ENCODE measurements at regions not wholly inside any gene's neighbourhood (a gene's known extent, or its start where the extent isn't known, plus 50 kb on each side); places are given as distances from the start of the nearest gene placed in this dataset.

DNA sequence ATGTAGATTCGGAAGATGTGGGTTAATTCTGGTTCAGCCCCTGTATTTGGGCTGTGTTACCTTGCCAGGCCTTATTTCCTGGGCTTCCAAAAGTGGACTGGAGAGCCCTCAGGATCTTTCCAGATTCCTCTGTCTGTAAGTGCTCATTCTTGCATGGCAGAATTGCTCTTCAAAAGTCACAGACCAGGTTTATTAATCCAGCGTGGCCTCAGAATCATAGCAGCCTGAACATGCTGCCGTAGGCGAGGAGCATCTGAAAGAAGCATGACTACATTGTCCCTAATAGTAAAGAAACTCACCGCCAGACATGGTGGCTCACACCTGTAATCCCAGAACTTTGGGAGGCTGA is 307.8 kb downstream of the GADD45G start:
- no peak overlapping the region for H3K27ac Mint-ChIP-seq (ENCODE audit: unreplicated experiment)
- DNase-seq (ENCODE audit: low spot score): no peak
- H3K27me3 Mint-ChIP-seq (ENCODE audit: unreplicated experiment): peaks cover 3% of the 10 kb centered on the region
- H3K36me3 Mint-ChIP-seq (ENCODE audit: low read depth, unreplicated experiment): no peaks in the 10 kb centered on the region
- H3K4me3 Mint-ChIP-seq (ENCODE audit: unreplicated experiment): no peak overlapping the region
- TF ChIP-seq, protein P1, sequence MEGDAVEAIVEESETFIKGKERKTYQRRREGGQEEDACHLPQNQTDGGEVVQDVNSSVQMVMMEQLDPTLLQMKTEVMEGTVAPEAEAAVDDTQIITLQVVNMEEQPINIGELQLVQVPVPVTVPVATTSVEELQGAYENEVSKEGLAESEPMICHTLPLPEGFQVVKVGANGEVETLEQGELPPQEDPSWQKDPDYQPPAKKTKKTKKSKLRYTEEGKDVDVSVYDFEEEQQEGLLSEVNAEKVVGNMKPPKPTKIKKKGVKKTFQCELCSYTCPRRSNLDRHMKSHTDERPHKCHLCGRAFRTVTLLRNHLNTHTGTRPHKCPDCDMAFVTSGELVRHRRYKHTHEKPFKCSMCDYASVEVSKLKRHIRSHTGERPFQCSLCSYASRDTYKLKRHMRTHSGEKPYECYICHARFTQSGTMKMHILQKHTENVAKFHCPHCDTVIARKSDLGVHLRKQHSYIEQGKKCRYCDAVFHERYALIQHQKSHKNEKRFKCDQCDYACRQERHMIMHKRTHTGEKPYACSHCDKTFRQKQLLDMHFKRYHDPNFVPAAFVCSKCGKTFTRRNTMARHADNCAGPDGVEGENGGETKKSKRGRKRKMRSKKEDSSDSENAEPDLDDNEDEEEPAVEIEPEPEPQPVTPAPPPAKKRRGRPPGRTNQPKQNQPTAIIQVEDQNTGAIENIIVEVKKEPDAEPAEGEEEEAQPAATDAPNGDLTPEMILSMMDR (IDR thresholded peaks at IDR 0.05; ENCODE audit: unreplicated experiment): no peak
- no peaks in the 10 kb centered on the region for H3K9me3 Mint-ChIP-seq (ENCODE audit: unreplicated experiment)
- H3K4me1 Mint-ChIP-seq (ENCODE audit: unreplicated experiment): peaks cover 19% of the 10 kb centered on the region

DNA sequence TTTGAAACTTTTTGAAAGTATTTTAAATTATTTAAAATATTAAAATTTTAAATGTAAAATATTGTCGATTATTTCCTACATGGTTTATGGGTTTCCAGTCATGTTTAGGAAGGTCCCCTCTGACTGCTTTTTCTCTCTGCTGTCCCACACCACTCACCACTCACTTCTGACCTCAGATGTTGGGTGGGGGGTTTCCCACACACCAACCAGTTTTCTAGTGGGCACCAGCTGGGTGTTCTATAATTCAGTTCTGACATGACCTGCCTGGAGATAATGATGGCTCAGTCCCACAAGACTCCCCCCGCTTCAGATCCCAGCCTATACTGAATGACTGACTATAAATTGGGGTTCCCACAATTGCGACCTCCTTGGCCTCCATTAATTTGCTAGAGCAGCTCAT is 310.4 kb downstream of the GADD45G start:
- Mint-ChIP-seq H3K4me3 (ENCODE audit: unreplicated experiment) (no peak overlapping the region), H3K27me3 (ENCODE audit: unreplicated experiment) (peaks cover 5% of the 10 kb centered on the region), H3K9me3 (ENCODE audit: unreplicated experiment) (no peaks in the 10 kb centered on the region), H3K4me1 (ENCODE audit: unreplicated experiment) (peaks cover 28% of the 10 kb centered on the region), H3K36me3 (ENCODE audit: low read depth, unreplicated experiment) (no peaks in the 10 kb centered on the region), H3K27ac (ENCODE audit: unreplicated experiment) (no peak overlapping the region)
- no peak for DNase-seq (ENCODE audit: low spot score)
- TF ChIP-seq, protein P1 (IDR thresholded peaks at IDR 0.05; ENCODE audit: unreplicated experiment): no peak

- no peaks in the 10 kb centered on the region for H3K9me3 Mint-ChIP-seq (ENCODE audit: unreplicated experiment)
- no peaks in the 10 kb centered on the region for H3K36me3 Mint-ChIP-seq (ENCODE audit: low read depth, unreplicated experiment)
- peaks cover 5% of the 10 kb centered on the region for H3K27me3 Mint-ChIP-seq (ENCODE audit: unreplicated experiment)
- TF ChIP-seq, protein P1 (IDR thresholded peaks at IDR 0.05; ENCODE audit: unreplicated experiment): no peak
- H3K4me3 Mint-ChIP-seq (ENCODE audit: unreplicated experiment): no peak overlapping the region
- H3K4me1 Mint-ChIP-seq (ENCODE audit: unreplicated experiment): peaks cover 25% of the 10 kb centered on the region
- DNase-seq (ENCODE audit: low spot score): no peak
- H3K27ac Mint-ChIP-seq (ENCODE audit: unreplicated experiment): peak overlapping the region; percentile 61
Observed at GRCh38 chr9:89916001-89916597, 311.3 kb downstream of the GADD45G start.

- H3K4me1 Mint-ChIP-seq (ENCODE audit: unreplicated experiment): peaks cover 25% of the 10 kb centered on the region
- no peak overlapping the region for H3K27ac Mint-ChIP-seq (ENCODE audit: unreplicated experiment)
- no peak for DNase-seq (ENCODE audit: low spot score)
- TF ChIP-seq, protein P1 (IDR thresholded peaks at IDR 0.05; ENCODE audit: unreplicated experiment): no peak
- H3K27me3 Mint-ChIP-seq (ENCODE audit: unreplicated experiment): peaks cover 10% of the 10 kb centered on the region
- no peak overlapping the region for H3K4me3 Mint-ChIP-seq (ENCODE audit: unreplicated experiment)
- no peaks in the 10 kb centered on the region for H3K9me3 Mint-ChIP-seq (ENCODE audit: unreplicated experiment)
- H3K36me3 Mint-ChIP-seq (ENCODE audit: low read depth, unreplicated experiment): no peaks in the 10 kb centered on the region
Observed at GRCh38 chr9:89917861-89918260, 313.0 kb downstream of the GADD45G start.

DNA sequence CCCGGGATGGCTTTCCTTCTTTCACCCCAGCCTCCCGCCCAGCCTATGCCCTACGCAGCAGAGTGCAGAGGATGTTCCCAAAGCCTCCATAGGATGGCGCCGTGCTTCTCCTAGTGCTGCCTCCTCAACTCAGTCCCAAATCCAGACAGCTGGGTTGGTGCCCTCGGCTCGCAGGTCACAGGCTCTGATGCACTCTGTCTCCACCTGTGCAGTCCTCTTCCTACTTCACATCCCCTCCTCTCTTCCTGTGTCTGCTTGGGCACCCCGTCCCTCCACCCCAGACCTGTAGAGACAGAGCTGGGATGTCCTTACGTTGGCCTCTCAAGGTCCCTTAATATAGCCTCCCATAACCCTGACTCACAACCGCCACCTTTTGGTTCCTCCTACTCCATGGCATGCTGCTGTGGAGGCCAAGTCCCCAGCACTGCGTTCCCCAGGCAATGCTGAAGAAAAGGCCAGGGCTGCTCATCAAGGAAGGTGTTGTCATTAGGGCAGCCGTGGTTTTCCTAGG is 314.4 kb downstream of the GADD45G start:
- no peaks in the 10 kb centered on the region for H3K36me3 Mint-ChIP-seq (ENCODE audit: low read depth, unreplicated experiment)
- peaks cover 36% of the 10 kb centered on the region for H3K4me1 Mint-ChIP-seq (ENCODE audit: unreplicated experiment)
- DNase-seq (ENCODE audit: low spot score): peak; percentile 47
- H3K9me3 Mint-ChIP-seq (ENCODE audit: unreplicated experiment): no peaks in the 10 kb centered on the region
- TF ChIP-seq, protein P1 (IDR thresholded peaks at IDR 0.05; ENCODE audit: unreplicated experiment): peak; percentile 17
- no peak overlapping the region for H3K27ac Mint-ChIP-seq (ENCODE audit: unreplicated experiment)
- H3K27me3 Mint-ChIP-seq (ENCODE audit: unreplicated experiment): peaks cover 11% of the 10 kb centered on the region
- H3K4me3 Mint-ChIP-seq (ENCODE audit: unreplicated experiment): no peak overlapping the region

All from endothelial cell (in vitro differentiated cells).